Loucy (cell line): ENCODE measurements at regions not wholly inside any gene's neighbourhood (a gene's known extent, or its start where the extent isn't known, plus 50 kb on each side); places are given as distances from the start of the nearest gene placed in this dataset.

Experiments used
- H2AFZ ChIP-seq: fragments of 200-600 bp; sonication (generic); 2 replicates; pipeline ENCODE4 v1.6.0; 2016; ENCODE audit warnings: antibody characterized with exemption, mild to moderate bottlenecking, low read length, moderate library complexity
- H3F3A ChIP-seq: fragments of 200-600 bp; 2 replicates; pipeline ENCODE4 v1.6.0; 2016; ENCODE audit warnings: antibody characterized with exemption, low read depth, mild to moderate bottlenecking
- H3K27me3 ChIP-seq: fragments of 200-600 bp; sonication (generic); 2 replicates; pipeline ENCODE4 v1.6.1; 2014; ENCODE audit warnings: low read length, mild to moderate bottlenecking; ENCODE audit not compliant: insufficient read depth, poor library complexity, severe bottlenecking
- H3K36me3 ChIP-seq: fragments of 200-600 bp; sonication (generic); 2 replicates; pipeline ENCODE4 v1.6.1; 2016; ENCODE audit warnings: low read length; ENCODE audit not compliant: insufficient read depth
- H3K4me1 ChIP-seq: fragments of 200-600 bp; sonication (generic); 2 replicates; pipeline ENCODE4 v1.5.1; 2014; ENCODE audit warnings: low read length, mild to moderate bottlenecking; ENCODE audit not compliant: insufficient read depth, poor library complexity, severe bottlenecking
- H3K4me2 ChIP-seq: fragments of 200-600 bp; sonication (generic); 2 replicates; pipeline ENCODE4 v1.6.0; 2014; ENCODE audit warnings: antibody characterized with exemption, low read length, low read depth, mild to moderate bottlenecking; ENCODE audit not compliant: poor library complexity, severe bottlenecking
- H3K4me3 ChIP-seq: fragments of 200-600 bp; sonication (generic); 2 replicates; pipeline ENCODE4 v1.5.1; 2014; ENCODE audit warnings: low read length, mild to moderate bottlenecking, mixed read lengths; ENCODE audit not compliant: poor library complexity, severe bottlenecking
- H3K79me2 ChIP-seq: fragments of 200-600 bp; sonication (generic); 2 replicates; pipeline ENCODE4 v1.6.1; 2014; ENCODE audit warnings: low read length; ENCODE audit not compliant: insufficient read depth
- H3K9ac ChIP-seq: fragments of 200-600 bp; sonication (generic); 2 replicates; pipeline ENCODE4 v1.6.0; 2014; ENCODE audit warnings: mild to moderate bottlenecking, low read depth, low read length, moderate library complexity; ENCODE audit not compliant: poor library complexity, severe bottlenecking
- H3K9me2 ChIP-seq: fragments of 200-600 bp; sonication (generic); replicated peaks from 2 replicates; pipeline ENCODE4 v1.6.1; 2016; ENCODE audit warnings: low read depth, low read length, mixed read lengths
- H3K9me3 ChIP-seq: fragments of 200-600 bp; sonication (generic); 2 replicates; pipeline ENCODE4 v1.6.1; 2014; ENCODE audit warnings: mild to moderate bottlenecking, antibody characterized with exemption, low read length, low read depth; ENCODE audit not compliant: insufficient read depth
- H4K20me1 ChIP-seq: fragments of 200-600 bp; sonication (generic); 2 replicates; pipeline ENCODE4 v1.6.0; 2014; ENCODE audit warnings: antibody characterized with exemption, low read length, mild to moderate bottlenecking; ENCODE audit not compliant: insufficient read depth, poor library complexity, severe bottlenecking
- EZH2phosphoT487 ChIP-seq: fragments of 200-600 bp; IDR thresholded peaks from 2 replicates; pipeline ENCODE4 v1.6.1; 2018; ENCODE audit warnings: antibody characterized with exemption, mild to moderate bottlenecking, moderate library complexity, borderline replicate concordance
- TF ChIP-seq, protein P1 (sequence below): fragments of 200-600 bp; sonication (generic); conservative IDR thresholded peaks from 2 replicates; pipeline ENCODE4 v1.5.1; 2014; ENCODE audit warnings: mild to moderate bottlenecking, antibody characterized with exemption, low read length

DNA sequence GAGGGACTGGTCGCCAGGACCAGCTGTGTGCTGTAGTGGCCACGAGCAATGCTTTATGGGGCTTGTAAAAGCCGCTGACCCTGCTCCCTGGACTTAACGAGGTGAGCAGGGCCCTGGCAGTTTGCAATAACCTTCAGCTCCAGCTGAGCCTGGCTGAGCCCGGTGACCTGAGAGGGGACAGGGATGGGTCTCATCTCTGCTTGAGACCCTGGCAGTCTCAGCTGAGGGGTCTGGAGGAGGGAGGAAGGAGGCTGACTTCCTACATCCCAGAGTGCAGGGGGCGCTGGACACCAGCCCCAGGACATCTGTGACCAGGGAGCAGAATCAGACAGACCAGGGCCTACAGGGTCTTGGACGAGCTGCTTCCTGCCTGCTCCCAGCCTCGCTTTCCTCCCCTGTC is 277.5 kb upstream of the MVB12B start:
- Histone ChIP-seq H3K4me2 (no peak overlapping the region), H3K9me2 (no peaks in the 10 kb centered on the region), H3K4me1 (no peaks in the 10 kb centered on the region), H3K36me3 (no peaks in the 10 kb centered on the region), H4K20me1 (no peaks in the 10 kb centered on the region), H3K27me3 (no peaks in the 10 kb centered on the region), H3F3A (no peaks in the 10 kb centered on the region), H3K79me2 (no peaks in the 10 kb centered on the region), H3K9ac (no peak overlapping the region), H2AFZ (no peak overlapping the region), H3K4me3 (no peak overlapping the region), H3K9me3 (no peaks in the 10 kb centered on the region)
- TF ChIP-seq EZH2phosphoT487, result no peak
- TF ChIP-seq, protein P1, sequence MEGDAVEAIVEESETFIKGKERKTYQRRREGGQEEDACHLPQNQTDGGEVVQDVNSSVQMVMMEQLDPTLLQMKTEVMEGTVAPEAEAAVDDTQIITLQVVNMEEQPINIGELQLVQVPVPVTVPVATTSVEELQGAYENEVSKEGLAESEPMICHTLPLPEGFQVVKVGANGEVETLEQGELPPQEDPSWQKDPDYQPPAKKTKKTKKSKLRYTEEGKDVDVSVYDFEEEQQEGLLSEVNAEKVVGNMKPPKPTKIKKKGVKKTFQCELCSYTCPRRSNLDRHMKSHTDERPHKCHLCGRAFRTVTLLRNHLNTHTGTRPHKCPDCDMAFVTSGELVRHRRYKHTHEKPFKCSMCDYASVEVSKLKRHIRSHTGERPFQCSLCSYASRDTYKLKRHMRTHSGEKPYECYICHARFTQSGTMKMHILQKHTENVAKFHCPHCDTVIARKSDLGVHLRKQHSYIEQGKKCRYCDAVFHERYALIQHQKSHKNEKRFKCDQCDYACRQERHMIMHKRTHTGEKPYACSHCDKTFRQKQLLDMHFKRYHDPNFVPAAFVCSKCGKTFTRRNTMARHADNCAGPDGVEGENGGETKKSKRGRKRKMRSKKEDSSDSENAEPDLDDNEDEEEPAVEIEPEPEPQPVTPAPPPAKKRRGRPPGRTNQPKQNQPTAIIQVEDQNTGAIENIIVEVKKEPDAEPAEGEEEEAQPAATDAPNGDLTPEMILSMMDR, result no peak

DNA sequence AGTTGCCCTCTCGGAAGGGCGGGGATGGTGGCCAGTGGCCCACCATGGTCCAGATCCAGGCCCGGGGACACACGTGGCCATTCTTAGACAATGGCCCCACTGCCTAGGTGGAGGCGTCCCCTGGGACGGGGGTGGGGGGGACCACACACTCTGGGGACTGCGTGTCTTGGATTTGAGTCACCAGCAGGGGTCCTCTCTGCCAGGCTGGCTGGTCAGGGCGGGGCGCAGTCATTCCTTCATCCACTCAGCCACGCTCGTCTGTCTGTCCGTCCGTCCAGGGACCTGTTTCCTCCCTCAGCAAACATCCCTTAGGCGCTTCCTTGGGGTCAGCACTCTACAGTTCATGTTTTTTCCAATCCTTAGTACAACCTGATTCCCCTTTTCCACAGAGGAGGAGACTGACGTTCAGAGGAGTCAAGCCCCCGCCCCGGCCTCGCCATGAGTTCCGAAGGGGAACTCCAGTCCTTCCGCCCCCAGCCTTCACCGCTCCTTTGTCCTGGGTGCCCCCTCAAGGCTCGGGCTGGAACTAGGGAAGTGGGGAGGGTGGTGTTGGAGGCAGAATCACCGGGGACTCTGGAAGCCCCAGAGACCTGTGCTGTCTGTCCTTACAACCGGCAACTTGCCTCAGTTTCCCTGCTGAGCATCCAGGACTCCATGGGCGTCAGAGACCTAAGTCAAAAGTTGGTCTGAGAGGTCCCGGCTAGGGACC is 276.6 kb upstream of the MVB12B start:
- no peak overlapping the region for H3K4me2 ChIP-seq
- H3K4me1 ChIP-seq, result no peaks in the 10 kb centered on the region
- no peaks in the 10 kb centered on the region for H4K20me1 ChIP-seq
- H3K36me3 ChIP-seq, result no peaks in the 10 kb centered on the region
- H3K9ac ChIP-seq, result no peak overlapping the region
- no peak overlapping the region for H2AFZ ChIP-seq
- TF ChIP-seq EZH2phosphoT487, result no peak
- TF ChIP-seq, protein P1, result peak; percentile 36
- H3K27me3 ChIP-seq, result no peaks in the 10 kb centered on the region
- H3K79me2 ChIP-seq, result no peaks in the 10 kb centered on the region
- H3K4me3 ChIP-seq, result no peak overlapping the region
- H3K9me3 ChIP-seq, result no peaks in the 10 kb centered on the region
- no peaks in the 10 kb centered on the region for H3F3A ChIP-seq
- H3K9me2 ChIP-seq, result no peaks in the 10 kb centered on the region

DNA sequence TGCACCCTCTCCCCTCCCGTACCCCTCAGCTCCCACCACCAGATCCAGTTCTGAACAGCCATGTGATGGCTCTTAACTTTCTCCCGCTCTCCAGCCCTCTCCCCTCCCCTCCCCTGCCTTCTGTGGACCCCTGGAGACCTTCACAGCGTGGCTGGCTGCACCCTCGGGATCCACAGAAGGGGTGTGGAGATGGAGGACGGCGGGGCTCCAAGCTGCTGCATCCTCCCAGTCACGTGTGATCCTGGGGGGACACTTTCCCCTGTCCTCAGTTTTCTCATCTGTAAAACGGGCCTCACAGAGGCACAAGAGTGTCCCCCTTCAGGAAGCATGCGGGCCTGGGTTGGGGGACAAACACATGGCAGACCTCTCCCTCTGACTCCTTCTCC is 276.0 kb upstream of the MVB12B start:
- no peaks in the 10 kb centered on the region for H3F3A ChIP-seq
- no peaks in the 10 kb centered on the region for H3K79me2 ChIP-seq
- no peak for TF ChIP-seq EZH2phosphoT487
- TF ChIP-seq, protein P1, result no peak
- H2AFZ ChIP-seq, result no peak overlapping the region
- H3K4me3 ChIP-seq, result no peak overlapping the region
- H3K9me3 ChIP-seq, result no peaks in the 10 kb centered on the region
- no peaks in the 10 kb centered on the region for H3K36me3 ChIP-seq
- H3K4me2 ChIP-seq, result no peak overlapping the region
- H4K20me1 ChIP-seq, result no peaks in the 10 kb centered on the region
- H3K9me2 ChIP-seq, result no peaks in the 10 kb centered on the region
- H3K9ac ChIP-seq, result no peak overlapping the region
- H3K27me3 ChIP-seq, result no peaks in the 10 kb centered on the region
- H3K4me1 ChIP-seq, result no peaks in the 10 kb centered on the region
